Neural cell (in vitro differentiated cells): ENCODE measurements at regions not wholly inside any gene's neighbourhood (a gene's known extent, or its start where the extent isn't known, plus 50 kb on each side); places are given as distances from the start of the nearest gene placed in this dataset.

ENCODE experiments used
- H2AFZ ChIP-seq: fragments of 200-600, 300-800 bp; sonication (generic), shearing (Covaris generic); 2 replicates; pipeline ENCODE4 v1.6.0; 2014; ENCODE audit warnings: low read depth, mild to moderate bottlenecking, antibody characterized with exemption, low read length, moderate library complexity
- H3F3A ChIP-seq: fragments of 200-600 bp; shearing (Covaris generic); 2 replicates; pipeline ENCODE4 v1.6.1; 2016; ENCODE audit warnings: mild to moderate bottlenecking, moderate library complexity, mixed read lengths, antibody characterized with exemption, low read length; ENCODE audit not compliant: insufficient read depth, poor library complexity, severe bottlenecking
- H3K27ac ChIP-seq: fragments of 200-600, 300-800 bp; sonication (generic), shearing (Covaris generic); 2 replicates; pipeline ENCODE4 v1.5.1; 2014; ENCODE audit warnings: mild to moderate bottlenecking, low read length, moderate library complexity
- H3K27me3 ChIP-seq: fragments of 300-800, 200-600 bp; sonication (generic), shearing (Covaris generic); 2 replicates; pipeline ENCODE4 v1.6.0; 2014; ENCODE audit warnings: mild to moderate bottlenecking, low read depth, low read length, moderate library complexity; ENCODE audit not compliant: insufficient read depth
- H3K36me3 ChIP-seq: fragments of 300-800, 200-600 bp; sonication (generic), shearing (Covaris generic); 2 replicates; pipeline ENCODE4 v1.5.1; 2014; ENCODE audit warnings: mild to moderate bottlenecking, antibody characterized with exemption, low read length, moderate library complexity; ENCODE audit not compliant: insufficient read depth
- H3K4me2 ChIP-seq: fragments of 300-800, 200-600 bp; sonication (generic), shearing (Covaris generic); 2 replicates; pipeline ENCODE4 v1.6.0; 2014; ENCODE audit warnings: mild to moderate bottlenecking, low read length
- H3K4me3 ChIP-seq: fragments of 300-800, 200-600 bp; sonication (generic), shearing (Covaris generic); 2 replicates; pipeline ENCODE4 v1.5.1; 2014; ENCODE audit warnings: mild to moderate bottlenecking, low read length, moderate library complexity
- H3K79me2 ChIP-seq: fragments of 200-600 bp; shearing (Covaris generic); replicated peaks from 2 replicates; pipeline ENCODE4 v1.6.0; 2014; ENCODE audit warnings: mild to moderate bottlenecking, low read length, moderate library complexity; ENCODE audit not compliant: insufficient read depth
- H3K9ac ChIP-seq: fragments of 300-800, 200-600 bp; sonication (generic), shearing (Covaris generic); 2 replicates; pipeline ENCODE4 v1.6.1; 2016; ENCODE audit warnings: mild to moderate bottlenecking, low read length, mixed read lengths
- H3K9me2 ChIP-seq: fragments of 200-600 bp; shearing (Covaris generic); 2 replicates; pipeline ENCODE4 v1.6.1; 2016; ENCODE audit warnings: mild to moderate bottlenecking, low read length, mixed read lengths; ENCODE audit not compliant: insufficient read depth
- H3K9me3 ChIP-seq: fragments of 200-600, 300-800 bp; sonication (generic), shearing (Covaris generic); 2 replicates; pipeline ENCODE4 v1.6.1; 2016; ENCODE audit warnings: mild to moderate bottlenecking, mixed run types, low read length, moderate library complexity, mixed read lengths
- H4K20me1 ChIP-seq: fragments of 200-600 bp; shearing (Covaris generic); 2 replicates; pipeline ENCODE4 v1.6.1; 2016; ENCODE audit warnings: mild to moderate bottlenecking, mixed run types; ENCODE audit not compliant: insufficient read depth
- EP300 ChIP-seq: fragments of 450-650 bp; conservative IDR thresholded peaks from 2 replicates; pipeline ENCODE4 v1.6.1; 2014; ENCODE audit warnings: antibody characterized with exemption, mild to moderate bottlenecking, moderate library complexity; ENCODE audit not compliant: poor library complexity, severe bottlenecking
- EZH2 ChIP-seq: fragments of 200-600, 300-800 bp; shearing (Covaris generic), sonication (generic); IDR thresholded peaks from 2 replicates; pipeline ENCODE4 v1.6.1; 2014; ENCODE audit warnings: antibody characterized with exemption, low read length, borderline replicate concordance, mild to moderate bottlenecking; ENCODE audit not compliant: insufficient read depth, poor library complexity, severe bottlenecking
- MXI1 ChIP-seq: fragments of 450-650 bp; conservative IDR thresholded peaks from 2 replicates; pipeline ENCODE4 v1.6.1; 2014; ENCODE audit warnings: antibody characterized with exemption, mild to moderate bottlenecking; ENCODE audit not compliant: poor library complexity, severe bottlenecking
- POLR2AphosphoS5 ChIP-seq: IDR thresholded peaks from 2 replicates; pipeline ENCODE4 v1.6.1; 2012
- RAD21 ChIP-seq: fragments of 450-650 bp; conservative IDR thresholded peaks from 2 replicates; pipeline ENCODE4 v1.6.1; 2014; ENCODE audit warnings: antibody characterized with exemption, mild to moderate bottlenecking, moderate library complexity
- SMC3 ChIP-seq: fragments of 450-650 bp; conservative IDR thresholded peaks from 2 replicates; pipeline ENCODE4 v1.6.1; 2014; ENCODE audit warnings: antibody characterized with exemption, mild to moderate bottlenecking, moderate library complexity; ENCODE audit not compliant: poor library complexity
- TAF1 ChIP-seq: IDR thresholded peaks from 2 replicates; pipeline ENCODE4 v1.6.1; 2012; ENCODE audit warnings: low read depth
- TF ChIP-seq, protein P1 (sequence below): fragments of 450-650 bp; IDR thresholded peaks from 2 replicates; pipeline ENCODE4 v1.5.1; 2014; ENCODE audit warnings: antibody characterized with exemption, mild to moderate bottlenecking, moderate library complexity; ENCODE audit not compliant: poor library complexity, severe bottlenecking
- TF ChIP-seq, protein P2 (sequence below): IDR thresholded peaks from 2 replicates; pipeline ENCODE4 v1.6.1; 2012; ENCODE audit warnings: borderline replicate concordance

DNA sequence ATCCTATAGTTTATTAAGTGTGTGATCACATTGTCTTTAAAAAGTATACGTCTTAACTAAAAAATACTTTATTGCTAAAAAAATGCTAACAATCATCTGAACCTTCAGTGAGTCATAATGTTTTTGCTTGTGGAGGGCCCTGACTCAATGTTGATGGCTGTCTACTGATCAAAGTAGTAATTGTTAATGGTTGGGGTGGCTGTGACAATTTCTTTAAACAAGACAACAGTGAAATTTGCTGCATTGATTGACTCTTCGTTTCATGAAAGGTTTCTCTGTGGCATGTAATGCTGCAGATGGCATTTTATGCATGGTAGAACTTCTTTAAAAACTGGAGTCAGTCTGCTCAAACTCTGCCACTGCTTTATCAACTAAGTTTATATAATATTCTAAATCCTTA lies 101.4 kb upstream of the IL15 start:
- H3K27me3 ChIP-seq, result no peaks in the 10 kb centered on the region
- no peaks in the 10 kb centered on the region for H3K9me3 ChIP-seq
- no peak overlapping the region for H3K4me3 ChIP-seq
- no peak overlapping the region for H3K4me2 ChIP-seq
- H3K9me2 ChIP-seq, result no peaks in the 10 kb centered on the region
- H2AFZ ChIP-seq, result no peak overlapping the region
- no peaks in the 10 kb centered on the region for H3F3A ChIP-seq
- H4K20me1 ChIP-seq, result no peaks in the 10 kb centered on the region
- no peaks in the 10 kb centered on the region for H3K79me2 ChIP-seq
- no peak overlapping the region for H3K27ac ChIP-seq
- TF ChIP-seq SMC3, result no peak
- TF ChIP-seq EP300, result no peak
- no peak for TF ChIP-seq EZH2
- TF ChIP-seq TAF1, result no peak
- TF ChIP-seq POLR2AphosphoS5, result no peak
- TF ChIP-seq, protein P1, sequence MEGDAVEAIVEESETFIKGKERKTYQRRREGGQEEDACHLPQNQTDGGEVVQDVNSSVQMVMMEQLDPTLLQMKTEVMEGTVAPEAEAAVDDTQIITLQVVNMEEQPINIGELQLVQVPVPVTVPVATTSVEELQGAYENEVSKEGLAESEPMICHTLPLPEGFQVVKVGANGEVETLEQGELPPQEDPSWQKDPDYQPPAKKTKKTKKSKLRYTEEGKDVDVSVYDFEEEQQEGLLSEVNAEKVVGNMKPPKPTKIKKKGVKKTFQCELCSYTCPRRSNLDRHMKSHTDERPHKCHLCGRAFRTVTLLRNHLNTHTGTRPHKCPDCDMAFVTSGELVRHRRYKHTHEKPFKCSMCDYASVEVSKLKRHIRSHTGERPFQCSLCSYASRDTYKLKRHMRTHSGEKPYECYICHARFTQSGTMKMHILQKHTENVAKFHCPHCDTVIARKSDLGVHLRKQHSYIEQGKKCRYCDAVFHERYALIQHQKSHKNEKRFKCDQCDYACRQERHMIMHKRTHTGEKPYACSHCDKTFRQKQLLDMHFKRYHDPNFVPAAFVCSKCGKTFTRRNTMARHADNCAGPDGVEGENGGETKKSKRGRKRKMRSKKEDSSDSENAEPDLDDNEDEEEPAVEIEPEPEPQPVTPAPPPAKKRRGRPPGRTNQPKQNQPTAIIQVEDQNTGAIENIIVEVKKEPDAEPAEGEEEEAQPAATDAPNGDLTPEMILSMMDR, result no peak
- no peak for TF ChIP-seq RAD21
- TF ChIP-seq MXI1, result no peak
- TF ChIP-seq, protein P2, sequence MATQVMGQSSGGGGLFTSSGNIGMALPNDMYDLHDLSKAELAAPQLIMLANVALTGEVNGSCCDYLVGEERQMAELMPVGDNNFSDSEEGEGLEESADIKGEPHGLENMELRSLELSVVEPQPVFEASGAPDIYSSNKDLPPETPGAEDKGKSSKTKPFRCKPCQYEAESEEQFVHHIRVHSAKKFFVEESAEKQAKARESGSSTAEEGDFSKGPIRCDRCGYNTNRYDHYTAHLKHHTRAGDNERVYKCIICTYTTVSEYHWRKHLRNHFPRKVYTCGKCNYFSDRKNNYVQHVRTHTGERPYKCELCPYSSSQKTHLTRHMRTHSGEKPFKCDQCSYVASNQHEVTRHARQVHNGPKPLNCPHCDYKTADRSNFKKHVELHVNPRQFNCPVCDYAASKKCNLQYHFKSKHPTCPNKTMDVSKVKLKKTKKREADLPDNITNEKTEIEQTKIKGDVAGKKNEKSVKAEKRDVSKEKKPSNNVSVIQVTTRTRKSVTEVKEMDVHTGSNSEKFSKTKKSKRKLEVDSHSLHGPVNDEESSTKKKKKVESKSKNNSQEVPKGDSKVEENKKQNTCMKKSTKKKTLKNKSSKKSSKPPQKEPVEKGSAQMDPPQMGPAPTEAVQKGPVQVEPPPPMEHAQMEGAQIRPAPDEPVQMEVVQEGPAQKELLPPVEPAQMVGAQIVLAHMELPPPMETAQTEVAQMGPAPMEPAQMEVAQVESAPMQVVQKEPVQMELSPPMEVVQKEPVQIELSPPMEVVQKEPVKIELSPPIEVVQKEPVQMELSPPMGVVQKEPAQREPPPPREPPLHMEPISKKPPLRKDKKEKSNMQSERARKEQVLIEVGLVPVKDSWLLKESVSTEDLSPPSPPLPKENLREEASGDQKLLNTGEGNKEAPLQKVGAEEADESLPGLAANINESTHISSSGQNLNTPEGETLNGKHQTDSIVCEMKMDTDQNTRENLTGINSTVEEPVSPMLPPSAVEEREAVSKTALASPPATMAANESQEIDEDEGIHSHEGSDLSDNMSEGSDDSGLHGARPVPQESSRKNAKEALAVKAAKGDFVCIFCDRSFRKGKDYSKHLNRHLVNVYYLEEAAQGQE, result no peak
- no peaks in the 10 kb centered on the region for H3K36me3 ChIP-seq
- H3K9ac ChIP-seq, result no peak overlapping the region

DNA sequence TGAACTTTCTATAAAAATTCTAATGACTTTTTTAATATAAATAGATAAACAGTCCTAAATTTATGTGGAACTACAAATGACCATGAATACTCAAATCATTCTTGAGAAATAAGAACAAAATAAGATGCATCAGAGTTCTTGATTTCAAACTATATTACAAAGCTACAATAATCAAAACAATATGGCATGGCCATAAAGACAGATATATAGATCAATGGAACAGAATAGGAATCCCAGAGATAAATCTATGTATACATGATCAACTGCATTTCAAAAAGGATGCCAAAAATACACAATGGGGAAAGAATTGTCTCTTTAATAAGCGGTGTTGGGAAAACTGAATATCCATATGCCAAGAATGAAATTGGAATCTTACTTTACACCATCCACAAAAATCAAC lies 98.4 kb upstream of the IL15 start:
- H3K27ac ChIP-seq, result no peak overlapping the region
- H3K9me2 ChIP-seq, result no peaks in the 10 kb centered on the region
- no peak overlapping the region for H2AFZ ChIP-seq
- H3K9ac ChIP-seq, result no peak overlapping the region
- H3K4me2 ChIP-seq, result no peak overlapping the region
- no peaks in the 10 kb centered on the region for H4K20me1 ChIP-seq
- no peak for TF ChIP-seq EP300
- TF ChIP-seq RAD21, result no peak
- TF ChIP-seq MXI1, result no peak
- no peak for TF ChIP-seq TAF1
- TF ChIP-seq EZH2, result no peak
- TF ChIP-seq, protein P2, result no peak
- no peak for TF ChIP-seq SMC3
- TF ChIP-seq, protein P1, result no peak
- no peak for TF ChIP-seq POLR2AphosphoS5
- H3K27me3 ChIP-seq, result no peaks in the 10 kb centered on the region
- no peaks in the 10 kb centered on the region for H3K9me3 ChIP-seq
- H3K4me3 ChIP-seq, result no peak overlapping the region
- H3K36me3 ChIP-seq, result no peaks in the 10 kb centered on the region
- H3F3A ChIP-seq, result no peaks in the 10 kb centered on the region
- no peaks in the 10 kb centered on the region for H3K79me2 ChIP-seq
